ENCODE measurements at regions not wholly inside any gene's neighbourhood (a gene's known extent, or its start where the extent isn't known, plus 50 kb on each side); places are given as distances from the start of the nearest gene placed in this dataset.
A peak's percentile ranks its signal among the peaks of the same experiment; 100 is the strongest.

- DNase-seq (ENCODE audit: low read depth in 3 of 3, low spot score in 2 of 3), result no peak
Measured at GRCh38 chr10:69715899-69716606, 85.7 kb upstream of the COL13A1 start.

- DNase-seq (ENCODE audit: low read depth in 3 of 3, low spot score in 2 of 3), result no peak
Measured at GRCh38 chr10:69716711-69717560, 84.8 kb upstream of the COL13A1 start.

GRCh38 chr10:69718951-69719350, 82.8 kb upstream of the COL13A1 start:
- DNase-seq (ENCODE audit: low read depth in 3 of 3, low spot score in 2 of 3), result no peak

GRCh38 chr10:69721690-69722310, 79.9 kb upstream of the COL13A1 start:
- DNase-seq (ENCODE audit: low read depth in 3 of 3, low spot score in 2 of 3), result peak in 1 of 3 donors; percentile 27

- DNase-seq (ENCODE audit: low read depth in 3 of 3, low spot score in 2 of 3), result no peak
Measured at GRCh38 chr10:69723653-69724052, 78.1 kb upstream of the COL13A1 start.

GRCh38 chr10:69726850-69727249, 74.9 kb upstream of the COL13A1 start:
- no peak for DNase-seq (ENCODE audit: low read depth in 3 of 3, low spot score in 2 of 3)

GRCh38 chr10:69728335-69728870, 73.3 kb upstream of the COL13A1 start:
- no peak for DNase-seq (ENCODE audit: low read depth in 3 of 3, low spot score in 2 of 3)

GRCh38 chr10:69729326-69730048, 72.2 kb upstream of the COL13A1 start:
- DNase-seq (ENCODE audit: low read depth in 3 of 3, low spot score in 2 of 3), result no peak

- DNase-seq (ENCODE audit: low read depth in 3 of 3, low spot score in 2 of 3), result no peak
Measured at GRCh38 chr10:69730251-69731156, 71.2 kb upstream of the COL13A1 start.

- DNase-seq (ENCODE audit: low read depth in 3 of 3, low spot score in 2 of 3), result no peak
Measured at GRCh38 chr10:69731184-69731583, 70.5 kb upstream of the COL13A1 start.

GRCh38 chr10:69731698-69732097, 70.0 kb upstream of the COL13A1 start:
- no peak for DNase-seq (ENCODE audit: low read depth in 3 of 3, low spot score in 2 of 3)

GRCh38 chr10:69732147-69732825, 69.4 kb upstream of the COL13A1 start:
- no peak for DNase-seq (ENCODE audit: low read depth in 3 of 3, low spot score in 2 of 3)

- DNase-seq (ENCODE audit: low read depth in 3 of 3, low spot score in 2 of 3), result no peak
Measured at GRCh38 chr10:69732826-69733150, 68.9 kb upstream of the COL13A1 start.

GRCh38 chr10:69733791-69734261, 67.9 kb upstream of the COL13A1 start:
- DNase-seq (ENCODE audit: low read depth in 3 of 3, low spot score in 2 of 3), result no peak

GRCh38 chr10:69734416-69734796, 67.3 kb upstream of the COL13A1 start:
- no peak for DNase-seq (ENCODE audit: low read depth in 3 of 3, low spot score in 2 of 3)

GRCh38 chr10:69734797-69735468, 66.8 kb upstream of the COL13A1 start:
- DNase-seq (ENCODE audit: low read depth in 3 of 3, low spot score in 2 of 3), result no peak

GRCh38 chr10:69736886-69737641, 64.6 kb upstream of the COL13A1 start:
- no peak for DNase-seq (ENCODE audit: low read depth in 3 of 3, low spot score in 2 of 3)

GRCh38 chr10:69738071-69738470, 63.6 kb upstream of the COL13A1 start:
- no peak for DNase-seq (ENCODE audit: low read depth in 3 of 3, low spot score in 2 of 3)
